Activated CD8-positive, alpha-beta T cell treated with anti-CD3 and anti-CD28 coated beads for 36 hours (primary cell): ENCODE measurements at regions not wholly inside any gene's neighbourhood (a gene's known extent, or its start where the extent isn't known, plus 50 kb on each side); places are given as distances from the start of the nearest gene placed in this dataset.
"Not testable (repeated sequence)": the region's sequence is repeated elsewhere in the genome, so short reads cannot be mapped to it uniquely, and the experiment has no call there.

Experiments
- ATAC-seq: fragments of 200-7000 bp; cut with Tn5 transposase; one replicate; pipeline ENCODE4 v1.10.0; 2021; ENCODE audit warnings: mild to moderate bottlenecking, moderate library complexity
- CTCF ChIA-PET: fragments of 350-600 bp; sonication (Branson Sonifier 250); formaldehyde crosslinking; loops from one replicate; lab custom pipeline; 2021; ENCODE audit warnings: antibody characterized with exemption; lab: Charles Lee
- POLR2A ChIA-PET: fragments of 350-600 bp; sonication (Branson Sonifier 250); formaldehyde crosslinking; loops from one replicate; lab custom pipeline; 2021; ENCODE audit warnings: antibody characterized with exemption; lab: Charles Lee
- DNase-seq: peaks from one replicate; pipeline ENCODE4 v3.0.0-alpha.2; 2020
- H3K27ac Mint-ChIP-seq: one replicate; pipeline ENCODE4 v1.8.0; 2021; ENCODE audit warnings: mild to moderate bottlenecking, mixed read lengths
- H3K27me3 Mint-ChIP-seq: one replicate; pipeline ENCODE4 v1.8.0; 2021; ENCODE audit warnings: mixed read lengths
- H3K36me3 Mint-ChIP-seq: one replicate; pipeline ENCODE4 v1.8.0; 2021; ENCODE audit warnings: low read depth, mixed read lengths
- H3K4me1 Mint-ChIP-seq: one replicate; pipeline ENCODE4 v1.8.0; 2021; ENCODE audit warnings: low read depth, mixed read lengths
- H3K4me3 Mint-ChIP-seq: one replicate; pipeline ENCODE4 v1.8.0; 2021; ENCODE audit warnings: mild to moderate bottlenecking, moderate library complexity, mixed read lengths
- H3K9me3 Mint-ChIP-seq: one replicate; pipeline ENCODE4 v1.8.0; 2021; ENCODE audit warnings: mixed read lengths
- CTCF ChIP-seq: fragments of 200-600 bp; IDR thresholded peaks from one replicate; pipeline ENCODE4 v1.8.0; 2022; ENCODE audit warnings: antibody characterized with exemption, mild to moderate bottlenecking
- intact Hi-C: fragments of 100-400 bp; cut with micrococcal nuclease; formaldehyde crosslinking; loops from one replicate; pipeline ENCODE4 v1.10.0; 2022

GRCh38 chr5:54383941-54384340 is 71.6 kb upstream of the HSPB3 start:
- ATAC-seq (no peak), DNase-seq (no peak)
- H3K27me3 Mint-ChIP-seq = peaks cover 5% of the 10 kb centered on the region
- no peak for TF ChIP-seq CTCF
- ChIA-PET CTCF (no interaction called here), POLR2A (no interaction called here)
- H3K36me3 Mint-ChIP-seq = no peaks in the 10 kb centered on the region
- intact Hi-C loops = no loop called here
- H3K4me3 Mint-ChIP-seq = no peak overlapping the region
- no peak overlapping the region for H3K27ac Mint-ChIP-seq
- H3K9me3 Mint-ChIP-seq = no peaks in the 10 kb centered on the region
- H3K4me1 Mint-ChIP-seq = peaks cover 13% of the 10 kb centered on the region

GRCh38 chr5:54383225-54383901 is 72.1 kb upstream of the HSPB3 start:
- Mint-ChIP-seq H3K4me3 (no peak overlapping the region), H3K27me3 (peaks cover 8% of the 10 kb centered on the region), H3K27ac (no peak overlapping the region), H3K9me3 (no peaks in the 10 kb centered on the region), H3K4me1 (peaks cover 10% of the 10 kb centered on the region), H3K36me3 (no peaks in the 10 kb centered on the region)
- ChIA-PET POLR2A (no interaction called here), CTCF (no interaction called here)
- ATAC-seq = no peak
- TF ChIP-seq CTCF = no peak
- no peak for DNase-seq
- intact Hi-C loops = no loop called here

- intact Hi-C loops, H3K4me1 Mint-ChIP-seq, DNase-seq, CTCF ChIA-PET, H3K9me3 Mint-ChIP-seq, H3K4me3 Mint-ChIP-seq, POLR2A ChIA-PET, H3K27ac Mint-ChIP-seq, ATAC-seq, H3K36me3 Mint-ChIP-seq: not testable (repeated sequence)
- H3K27me3 Mint-ChIP-seq = peaks cover 17% of the 10 kb centered on the region
Observed at GRCh38 chr5:54381319-54381718, 70.9 kb upstream of the ARL15 start.

- no peaks in the 10 kb centered on the region for H3K36me3 Mint-ChIP-seq
- H3K4me1 Mint-ChIP-seq = no peaks in the 10 kb centered on the region
- ChIA-PET CTCF (no interaction called here), POLR2A (interaction anchor here (0.6 kb wide), 1 partner anchor 1273 kb away, joined by 3 read pairs; no protein-coding TSS in a partner anchor)
- ATAC-seq = no peak
- no peak for DNase-seq
- H3K9me3 Mint-ChIP-seq = no peaks in the 10 kb centered on the region
- no peak overlapping the region for H3K27ac Mint-ChIP-seq
- TF ChIP-seq CTCF = no peak
- peaks cover 21% of the 10 kb centered on the region for H3K27me3 Mint-ChIP-seq
- intact Hi-C loops = no loop called here
- no peak overlapping the region for H3K4me3 Mint-ChIP-seq
Observed at GRCh38 chr5:54379590-54379989, 69.2 kb upstream of the ARL15 start.

GRCh38 chr5:54378707-54379106 is 68.3 kb upstream of the ARL15 start:
- H3K36me3 Mint-ChIP-seq = no peaks in the 10 kb centered on the region
- H3K4me3 Mint-ChIP-seq = no peak overlapping the region
- DNase-seq (no peak), ATAC-seq (no peak)
- no peak for TF ChIP-seq CTCF
- CTCF ChIA-PET = no interaction called here
- POLR2A ChIA-PET = interaction anchor here (0.5 kb wide), 1 partner anchor 637 kb away, joined by 3 read pairs; no protein-coding TSS in a partner anchor
- intact Hi-C loops = no loop called here
- H3K9me3 Mint-ChIP-seq = no peaks in the 10 kb centered on the region
- peaks cover 25% of the 10 kb centered on the region for H3K27me3 Mint-ChIP-seq
- H3K27ac Mint-ChIP-seq = no peak overlapping the region
- H3K4me1 Mint-ChIP-seq = no peaks in the 10 kb centered on the region

GRCh38 chr5:54377339-54377738 is 67.0 kb upstream of the ARL15 start:
- ATAC-seq = not testable (repeated sequence)

More at GRCh38 chr5:54377339-54377738, 67.0 kb upstream of the ARL15 start:
- H3K27ac Mint-ChIP-seq, H3K36me3 Mint-ChIP-seq, DNase-seq, CTCF ChIA-PET, POLR2A ChIA-PET, intact Hi-C loops, H3K9me3 Mint-ChIP-seq, H3K4me3 Mint-ChIP-seq, H3K4me1 Mint-ChIP-seq: not testable (repeated sequence)
- H3K27me3 Mint-ChIP-seq = peaks cover 27% of the 10 kb centered on the region
